ENCODE measurements at regions not wholly inside any gene's neighbourhood (a gene's known extent, or its start where the extent isn't known, plus 50 kb on each side); places are given as distances from the start of the nearest gene placed in this dataset.
A peak's percentile ranks its signal among the peaks of the same experiment; 100 is the strongest.

DNA sequence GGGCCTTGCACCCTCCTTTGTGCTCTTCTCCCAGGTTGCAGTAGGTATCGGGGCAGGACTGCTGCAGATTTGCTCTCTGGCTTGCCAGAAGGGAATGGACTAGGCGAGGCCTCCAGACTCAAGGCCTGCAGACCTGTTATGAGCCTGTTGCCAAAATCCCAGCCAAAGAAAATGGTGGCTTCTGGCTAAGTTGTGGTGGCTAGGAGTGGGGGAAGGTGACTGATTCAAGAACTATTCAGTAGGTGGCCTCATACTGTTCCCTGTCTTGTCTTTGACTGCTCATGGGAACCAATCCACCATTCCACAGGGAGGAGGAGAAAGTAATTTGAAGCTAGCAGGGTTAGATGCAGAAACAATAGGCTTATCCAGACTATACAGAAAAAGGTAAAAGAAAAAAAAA lies 380.4 kb upstream of the PROK2 start:
- peaks cover 3% of the 10 kb centered on the region for H3K9me3 Mint-ChIP-seq (ENCODE audit: unreplicated experiment)
- H3K27ac ChIP-seq (ENCODE audit: low read depth, low read length): no peak overlapping the region
- no peaks in the 10 kb centered on the region for H3K9me3 ChIP-seq (ENCODE audit: insufficient read depth, low read depth, low read length)
- peaks cover 7% of the 10 kb centered on the region for H3K27me3 ChIP-seq (ENCODE audit: insufficient read depth, low read length)
- H3K4me1 ChIP-seq (ENCODE audit: insufficient read depth, low read length): peaks cover 4% of the 10 kb centered on the region
- no peaks in the 10 kb centered on the region for H3K36me3 ChIP-seq (ENCODE audit: insufficient read depth, low read length)
- H4K20me1 ChIP-seq (ENCODE audit: insufficient read depth, low read length): no peaks in the 10 kb centered on the region
- peaks cover 9% of the 10 kb centered on the region for H3K4me1 Mint-ChIP-seq (ENCODE audit: low read depth, unreplicated experiment)
- peak; percentile 47 for DNase-seq (ENCODE audit: low read depth)
- peak overlapping the region; percentile 20 for H3K27ac Mint-ChIP-seq (ENCODE audit: unreplicated experiment)
- H3K4me3 Mint-ChIP-seq (ENCODE audit: unreplicated experiment): no peak overlapping the region
- H3K9ac ChIP-seq (ENCODE audit: low read length): no peak overlapping the region
- H3K79me2 ChIP-seq (ENCODE audit: insufficient read depth, low read length): no peaks in the 10 kb centered on the region
- no peak overlapping the region for H2AFZ ChIP-seq (ENCODE audit: low read depth, low read length)
- no peak overlapping the region for H3K4me3 ChIP-seq (ENCODE audit: insufficient read depth, low read depth, low read length)
- FAIRE-seq: no peak
- no peaks in the 10 kb centered on the region for H3K36me3 Mint-ChIP-seq (ENCODE audit: low read depth, unreplicated experiment)
- TF ChIP-seq, protein P1, sequence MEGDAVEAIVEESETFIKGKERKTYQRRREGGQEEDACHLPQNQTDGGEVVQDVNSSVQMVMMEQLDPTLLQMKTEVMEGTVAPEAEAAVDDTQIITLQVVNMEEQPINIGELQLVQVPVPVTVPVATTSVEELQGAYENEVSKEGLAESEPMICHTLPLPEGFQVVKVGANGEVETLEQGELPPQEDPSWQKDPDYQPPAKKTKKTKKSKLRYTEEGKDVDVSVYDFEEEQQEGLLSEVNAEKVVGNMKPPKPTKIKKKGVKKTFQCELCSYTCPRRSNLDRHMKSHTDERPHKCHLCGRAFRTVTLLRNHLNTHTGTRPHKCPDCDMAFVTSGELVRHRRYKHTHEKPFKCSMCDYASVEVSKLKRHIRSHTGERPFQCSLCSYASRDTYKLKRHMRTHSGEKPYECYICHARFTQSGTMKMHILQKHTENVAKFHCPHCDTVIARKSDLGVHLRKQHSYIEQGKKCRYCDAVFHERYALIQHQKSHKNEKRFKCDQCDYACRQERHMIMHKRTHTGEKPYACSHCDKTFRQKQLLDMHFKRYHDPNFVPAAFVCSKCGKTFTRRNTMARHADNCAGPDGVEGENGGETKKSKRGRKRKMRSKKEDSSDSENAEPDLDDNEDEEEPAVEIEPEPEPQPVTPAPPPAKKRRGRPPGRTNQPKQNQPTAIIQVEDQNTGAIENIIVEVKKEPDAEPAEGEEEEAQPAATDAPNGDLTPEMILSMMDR (IDR thresholded peaks at IDR 0.05; ENCODE audit: insufficient read depth, low read depth, low read length): no peak
- no peak for TF ChIP-seq EZH2 (IDR thresholded peaks at IDR 0.05; ENCODE audit: insufficient read depth, low read length)
- no peak overlapping the region for H3K4me2 ChIP-seq (ENCODE audit: low read length)
- H3K27me3 Mint-ChIP-seq (ENCODE audit: low read depth, unreplicated experiment): peaks cover 19% of the 10 kb centered on the region

DNA sequence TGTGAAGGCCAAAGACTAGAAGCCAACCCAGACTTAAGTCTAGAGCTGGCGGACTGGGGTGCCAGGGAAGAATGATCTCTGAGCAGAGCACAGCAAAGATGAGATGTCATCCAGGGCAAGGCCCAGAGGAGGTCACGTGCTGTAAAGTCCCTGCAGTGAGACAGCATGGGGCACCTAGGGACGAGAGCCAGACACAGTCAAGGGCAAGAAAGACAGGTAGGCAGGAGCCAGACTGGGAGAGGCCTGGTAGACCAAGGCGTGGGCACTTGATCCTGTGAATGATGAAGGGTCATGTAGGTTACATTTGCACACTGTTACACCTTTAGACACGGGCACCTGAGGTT lies 379.7 kb upstream of the PROK2 start:
- no peak overlapping the region for H3K27ac ChIP-seq (ENCODE audit: low read depth, low read length)
- TF ChIP-seq EZH2 (IDR thresholded peaks at IDR 0.05; ENCODE audit: insufficient read depth, low read length): no peak
- TF ChIP-seq, protein P1 (IDR thresholded peaks at IDR 0.05; ENCODE audit: insufficient read depth, low read depth, low read length): no peak
- no peak overlapping the region for H3K4me3 Mint-ChIP-seq (ENCODE audit: unreplicated experiment)
- H3K27ac Mint-ChIP-seq (ENCODE audit: unreplicated experiment): no peak overlapping the region
- no peak overlapping the region for H3K4me2 ChIP-seq (ENCODE audit: low read length)
- H3K9me3 ChIP-seq (ENCODE audit: insufficient read depth, low read depth, low read length): no peaks in the 10 kb centered on the region
- H2AFZ ChIP-seq (ENCODE audit: low read depth, low read length): no peak overlapping the region
- DNase-seq (ENCODE audit: low read depth) (no peak), FAIRE-seq (no peak)
- H3K36me3 ChIP-seq (ENCODE audit: insufficient read depth, low read length): no peaks in the 10 kb centered on the region
- peaks cover 4% of the 10 kb centered on the region for H3K4me1 ChIP-seq (ENCODE audit: insufficient read depth, low read length)
- H3K9ac ChIP-seq (ENCODE audit: low read length): no peak overlapping the region
- peaks cover 9% of the 10 kb centered on the region for H3K27me3 ChIP-seq (ENCODE audit: insufficient read depth, low read length)
- H3K9me3 Mint-ChIP-seq (ENCODE audit: unreplicated experiment): peaks cover 3% of the 10 kb centered on the region
- no peaks in the 10 kb centered on the region for H3K36me3 Mint-ChIP-seq (ENCODE audit: low read depth, unreplicated experiment)
- no peaks in the 10 kb centered on the region for H3K79me2 ChIP-seq (ENCODE audit: insufficient read depth, low read length)
- no peak overlapping the region for H3K4me3 ChIP-seq (ENCODE audit: insufficient read depth, low read depth, low read length)
- no peaks in the 10 kb centered on the region for H4K20me1 ChIP-seq (ENCODE audit: insufficient read depth, low read length)
- H3K4me1 Mint-ChIP-seq (ENCODE audit: low read depth, unreplicated experiment): peaks cover 9% of the 10 kb centered on the region
- H3K27me3 Mint-ChIP-seq (ENCODE audit: low read depth, unreplicated experiment): peaks cover 20% of the 10 kb centered on the region

DNA sequence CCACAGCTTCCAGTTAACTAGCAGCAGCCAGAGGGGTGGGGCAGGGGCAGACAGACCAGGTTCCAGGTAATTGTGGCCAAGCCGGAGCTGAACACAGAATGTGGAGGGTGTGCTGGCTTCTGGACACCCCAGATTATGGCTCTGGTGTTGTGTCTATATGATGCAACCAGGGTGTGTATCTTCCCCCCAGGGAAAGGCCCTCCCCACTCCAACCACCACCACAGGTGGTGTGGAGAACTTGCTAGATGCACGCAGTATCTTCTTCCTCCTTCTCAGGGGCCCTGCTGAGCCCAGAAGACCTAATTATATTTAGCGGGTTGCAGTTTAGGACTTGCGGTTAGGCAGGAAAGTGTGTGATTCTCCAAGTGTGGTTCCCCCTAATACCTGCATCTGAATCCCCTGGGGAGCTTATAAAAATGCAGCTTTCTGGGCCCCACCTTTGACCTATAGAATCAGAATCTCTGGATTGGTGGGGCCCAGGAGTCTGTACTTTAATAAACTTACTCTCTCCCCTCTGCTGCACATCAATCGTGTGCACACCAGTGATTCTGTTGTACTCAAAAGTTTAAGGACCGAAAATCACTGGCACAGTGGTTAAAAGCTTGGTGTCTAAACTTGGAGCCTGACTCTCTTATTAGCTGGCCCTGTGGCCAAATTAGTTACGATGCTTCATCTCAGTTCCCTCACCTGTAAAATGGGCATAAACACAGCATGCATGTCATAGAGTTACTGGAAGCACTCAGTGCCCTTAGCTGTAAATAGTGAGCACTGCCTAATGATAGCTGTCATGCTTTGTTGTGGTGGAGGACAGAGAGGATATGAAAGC lies 379.1 kb upstream of the PROK2 start:
- Mint-ChIP-seq H3K27me3 (ENCODE audit: low read depth, unreplicated experiment) (peaks cover 23% of the 10 kb centered on the region), H3K9me3 (ENCODE audit: unreplicated experiment) (peaks cover 3% of the 10 kb centered on the region), H3K4me1 (ENCODE audit: low read depth, unreplicated experiment) (peaks cover 9% of the 10 kb centered on the region), H3K27ac (ENCODE audit: unreplicated experiment) (no peak overlapping the region), H3K36me3 (ENCODE audit: low read depth, unreplicated experiment) (no peaks in the 10 kb centered on the region), H3K4me3 (ENCODE audit: unreplicated experiment) (no peak overlapping the region)
- no peak overlapping the region for H3K9ac ChIP-seq (ENCODE audit: low read length)
- TF ChIP-seq, protein P1 (IDR thresholded peaks at IDR 0.05; ENCODE audit: insufficient read depth, low read depth, low read length): no peak
- no peak for TF ChIP-seq EZH2 (IDR thresholded peaks at IDR 0.05; ENCODE audit: insufficient read depth, low read length)
- H3K4me1 ChIP-seq (ENCODE audit: insufficient read depth, low read length): peaks cover 4% of the 10 kb centered on the region
- no peak for DNase-seq (ENCODE audit: low read depth)
- no peak overlapping the region for H2AFZ ChIP-seq (ENCODE audit: low read depth, low read length)
- no peaks in the 10 kb centered on the region for H3K9me3 ChIP-seq (ENCODE audit: insufficient read depth, low read depth, low read length)
- no peak overlapping the region for H3K4me2 ChIP-seq (ENCODE audit: low read length)
- peaks cover 11% of the 10 kb centered on the region for H3K27me3 ChIP-seq (ENCODE audit: insufficient read depth, low read length)
- no peaks in the 10 kb centered on the region for H3K36me3 ChIP-seq (ENCODE audit: insufficient read depth, low read length)
- no peak overlapping the region for H3K4me3 ChIP-seq (ENCODE audit: insufficient read depth, low read depth, low read length)
- FAIRE-seq: no peak
- no peak overlapping the region for H3K27ac ChIP-seq (ENCODE audit: low read depth, low read length)
- H4K20me1 ChIP-seq (ENCODE audit: insufficient read depth, low read length): no peaks in the 10 kb centered on the region
- H3K79me2 ChIP-seq (ENCODE audit: insufficient read depth, low read length): no peaks in the 10 kb centered on the region

Measured in astrocyte (in vitro differentiated cells and primary cell).